Mammary epithelial cell (primary cell): ENCODE measurements at regions not wholly inside any gene's neighbourhood (a gene's known extent, or its start where the extent isn't known, plus 50 kb on each side); places are given as distances from the start of the nearest gene placed in this dataset.

Experiments used
- EZH2 ChIP-seq: IDR thresholded peaks from 2 replicates; pipeline ENCODE4 v1.6.1; 2012; ENCODE audit warnings: low read length, inconsistent platforms, borderline replicate concordance
- TF ChIP-seq, protein P1 (sequence below), 2 donors: IDR thresholded peaks in 1 of 2; conservative IDR thresholded peaks in 1 of 2; 2 replicates each; pipeline ENCODE4 v1.5.1; 2011 to 2012; ENCODE audit warnings: inconsistent platforms in 2 of 2, low read length in 2 of 2, mild to moderate bottlenecking in 2 of 2, control low read depth in 1 of 2, low read depth in 1 of 2; ENCODE audit not compliant: insufficient read depth in 1 of 2; ENCODE audit errors: extremely low read depth in 1 of 2

GRCh38 chr16:87183647-87184046 is 133.5 kb downstream of the C16orf95 start:
- TF ChIP-seq, protein P1, sequence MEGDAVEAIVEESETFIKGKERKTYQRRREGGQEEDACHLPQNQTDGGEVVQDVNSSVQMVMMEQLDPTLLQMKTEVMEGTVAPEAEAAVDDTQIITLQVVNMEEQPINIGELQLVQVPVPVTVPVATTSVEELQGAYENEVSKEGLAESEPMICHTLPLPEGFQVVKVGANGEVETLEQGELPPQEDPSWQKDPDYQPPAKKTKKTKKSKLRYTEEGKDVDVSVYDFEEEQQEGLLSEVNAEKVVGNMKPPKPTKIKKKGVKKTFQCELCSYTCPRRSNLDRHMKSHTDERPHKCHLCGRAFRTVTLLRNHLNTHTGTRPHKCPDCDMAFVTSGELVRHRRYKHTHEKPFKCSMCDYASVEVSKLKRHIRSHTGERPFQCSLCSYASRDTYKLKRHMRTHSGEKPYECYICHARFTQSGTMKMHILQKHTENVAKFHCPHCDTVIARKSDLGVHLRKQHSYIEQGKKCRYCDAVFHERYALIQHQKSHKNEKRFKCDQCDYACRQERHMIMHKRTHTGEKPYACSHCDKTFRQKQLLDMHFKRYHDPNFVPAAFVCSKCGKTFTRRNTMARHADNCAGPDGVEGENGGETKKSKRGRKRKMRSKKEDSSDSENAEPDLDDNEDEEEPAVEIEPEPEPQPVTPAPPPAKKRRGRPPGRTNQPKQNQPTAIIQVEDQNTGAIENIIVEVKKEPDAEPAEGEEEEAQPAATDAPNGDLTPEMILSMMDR (conservative IDR thresholded peaks at IDR 0.05 in 1 of 2, IDR thresholded peaks at IDR 0.05 in 1 of 2; ENCODE audit: extremely low read depth in 1 of 2, insufficient read depth in 1 of 2, low read depth in 1 of 2, low read length in 2 of 2) = no peak
- no peak for TF ChIP-seq EZH2
